Stimulated activated CD4-positive, alpha-beta T cell treated with anti-CD3 and anti-CD28 coated beads, Interleukin-2, amount 100 ng/mL, for 24 hours (primary cell): ENCODE measurements at regions not wholly inside any gene's neighbourhood (a gene's known extent, or its start where the extent isn't known, plus 50 kb on each side); places are given as distances from the start of the nearest gene placed in this dataset.

Experiments
- DNase-seq, 2 donors: peaks; one replicate each; pipeline ENCODE4 v3.0.0-alpha.2; 2020

DNA sequence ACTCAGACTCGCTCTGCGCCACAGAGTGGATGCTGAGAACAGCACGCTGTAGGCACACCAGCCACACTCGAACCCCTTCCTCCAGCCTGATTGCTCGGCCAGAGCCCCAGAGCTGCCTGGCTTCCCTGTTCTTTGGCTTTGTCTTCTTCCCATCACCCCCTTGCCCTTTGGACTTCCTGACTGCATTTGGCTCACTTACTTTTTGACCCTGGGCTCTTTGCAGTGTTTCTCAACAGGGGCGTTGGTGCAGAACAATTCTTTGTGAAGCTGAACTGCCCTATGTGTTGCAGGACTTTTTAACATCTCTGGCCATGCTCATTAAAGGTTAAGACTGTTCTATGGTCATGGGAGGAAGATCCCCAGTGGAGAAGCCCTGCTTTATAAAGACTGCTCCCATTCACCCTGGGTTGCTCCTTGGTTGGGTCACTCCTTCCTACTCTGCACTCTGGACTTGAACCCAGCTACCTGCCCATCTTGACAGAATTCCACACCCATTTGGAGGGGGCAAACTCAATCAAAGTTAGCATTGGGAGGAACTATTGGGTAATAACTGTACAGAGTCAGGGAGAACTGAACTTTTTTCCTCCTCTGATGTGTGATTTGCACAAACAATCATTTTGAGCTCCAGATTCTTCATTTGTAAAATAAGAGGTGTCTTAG lies 127.7 kb upstream of the PLEKHG7 start:
- no peak for DNase-seq

DNA sequence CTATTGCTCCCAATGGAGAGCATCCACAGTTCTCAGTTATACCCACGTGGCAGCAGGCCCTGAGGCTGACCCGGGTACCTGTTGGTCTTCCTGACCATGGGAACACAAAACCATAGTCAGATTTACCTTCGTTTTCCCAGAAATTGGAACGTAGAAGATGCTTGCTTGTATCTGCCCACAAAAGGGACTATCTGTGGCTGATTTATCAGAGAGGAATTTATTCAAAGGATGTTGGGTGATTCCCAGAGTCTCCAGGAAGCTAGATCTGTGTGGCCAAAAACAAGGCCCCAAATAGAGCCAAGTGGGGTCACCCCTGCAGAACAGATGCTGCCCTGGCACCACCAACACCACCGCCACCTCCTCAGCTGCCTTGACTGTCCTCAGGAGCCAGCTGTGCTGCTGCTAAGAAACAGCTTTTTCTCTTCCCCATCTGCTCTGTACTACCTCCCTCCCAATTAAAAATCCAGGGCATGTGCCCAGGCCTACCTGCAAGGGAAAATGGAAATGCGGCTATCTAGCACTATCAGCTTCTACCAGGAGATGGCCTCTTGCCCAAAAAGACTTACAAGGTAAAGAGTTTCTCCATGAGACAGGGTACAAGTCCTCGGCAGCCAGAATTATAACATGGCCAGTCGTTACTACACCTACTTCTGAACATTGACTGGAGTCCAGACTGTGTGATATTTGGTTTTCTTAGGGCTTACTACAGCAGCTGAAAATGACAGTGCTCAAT lies 128.6 kb upstream of the PLEKHG7 start:
- no peak for DNase-seq

DNA sequence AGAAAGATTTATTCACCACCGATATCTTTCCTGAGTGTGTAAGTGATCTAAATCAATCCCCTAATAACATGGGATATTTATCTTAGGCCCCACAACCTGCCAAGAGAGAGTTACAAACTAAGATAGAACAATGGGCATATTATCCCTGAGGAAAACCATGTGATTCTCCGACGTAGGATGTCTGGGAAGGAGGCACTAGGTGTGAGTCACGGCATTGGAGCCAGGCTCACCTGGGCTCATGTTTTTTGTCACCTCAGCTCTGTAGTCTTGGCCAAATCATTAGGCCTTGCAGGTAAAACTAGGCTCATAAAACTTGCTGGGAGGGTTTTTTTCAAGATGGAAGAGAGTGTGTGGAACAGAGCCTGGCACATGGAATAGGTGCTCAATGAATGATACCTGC lies 129.7 kb upstream of the PLEKHG7 start:
- DNase-seq, result no peak

DNA sequence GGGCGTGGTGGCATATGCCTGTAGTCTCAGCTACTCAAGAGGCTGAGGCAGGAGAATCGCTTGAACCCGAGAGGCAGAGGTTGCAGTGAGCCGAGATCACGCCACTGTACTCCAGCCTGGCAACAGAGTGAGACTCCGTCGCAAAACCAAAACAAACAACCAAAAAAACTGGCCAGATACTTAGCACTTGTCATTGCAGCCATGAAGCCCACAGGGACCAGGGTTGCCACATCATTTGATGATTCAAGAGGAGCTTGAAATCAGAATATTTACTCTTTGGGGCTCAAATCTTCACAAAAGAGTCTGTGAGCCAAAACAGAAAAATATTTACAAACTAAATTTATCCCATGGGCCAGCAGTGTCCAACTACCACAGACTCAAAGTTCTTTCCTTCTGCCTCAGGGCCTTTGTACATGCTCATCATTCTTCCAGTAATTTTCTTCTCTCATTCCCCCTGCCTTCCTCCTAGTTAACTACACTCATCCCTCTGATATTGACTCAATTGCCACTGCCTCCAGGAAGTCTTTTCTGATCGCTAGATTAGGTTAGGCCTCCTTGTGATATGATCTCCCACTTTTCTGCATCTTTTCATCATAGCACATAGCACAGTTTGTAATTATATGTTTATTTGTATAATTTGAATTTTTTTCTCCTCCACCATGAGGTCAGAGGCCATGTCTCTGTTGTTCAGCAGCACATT lies 130.8 kb upstream of the PLEKHG7 start:
- no peak for DNase-seq

DNA sequence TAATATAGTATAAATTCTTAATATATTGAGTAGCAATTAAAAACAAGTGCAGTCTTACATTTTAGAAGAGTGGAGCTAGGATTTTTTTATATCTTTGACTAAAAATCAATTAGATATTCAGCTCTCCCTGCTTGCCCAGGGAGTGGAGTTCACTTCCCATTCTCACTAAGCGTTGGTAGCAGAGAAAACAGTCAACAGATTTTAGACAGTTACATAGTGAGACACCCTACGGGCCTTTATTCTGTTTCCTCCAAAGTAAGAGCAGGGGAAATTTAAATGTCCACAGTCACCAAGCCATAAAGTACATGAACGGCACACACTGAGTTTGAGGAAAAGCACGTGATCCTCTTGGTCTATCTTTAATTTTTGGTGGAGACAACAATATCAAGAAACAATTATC lies 131.6 kb upstream of the PLEKHG7 start:
- no peak for DNase-seq

DNA sequence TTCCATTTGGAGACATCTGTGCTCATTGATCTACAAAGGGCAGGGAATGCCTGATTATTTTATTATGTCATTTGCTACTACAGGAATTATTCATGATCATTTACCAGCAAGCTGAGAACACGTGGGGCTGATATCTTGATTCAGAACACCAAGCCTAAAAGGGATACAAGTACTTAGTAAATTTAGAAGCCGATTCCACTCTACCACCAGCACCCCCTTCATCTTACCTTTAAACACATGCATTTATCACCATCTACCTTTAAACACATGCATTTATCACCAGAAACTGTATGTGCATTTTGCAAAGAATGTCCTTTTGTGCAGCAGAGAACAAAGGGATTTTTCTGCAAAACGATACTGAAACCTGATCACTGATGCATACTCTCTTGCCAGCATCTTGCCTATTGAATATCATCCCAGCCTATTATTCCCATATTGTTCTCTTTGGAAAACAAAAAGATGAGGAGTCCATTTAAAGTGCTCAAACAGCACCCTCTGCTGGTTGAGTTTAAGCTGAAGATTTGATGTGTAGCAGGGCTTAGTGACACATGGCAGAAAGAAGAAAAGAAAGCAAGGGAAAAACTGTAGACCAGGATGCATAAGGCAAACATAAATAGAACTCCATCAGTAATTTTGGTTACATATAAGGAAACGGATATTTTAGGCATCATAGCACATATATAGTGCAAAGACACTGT lies 132.6 kb upstream of the PLEKHG7 start:
- peak in 1 of 2 donors; percentile 58 for DNase-seq

DNA sequence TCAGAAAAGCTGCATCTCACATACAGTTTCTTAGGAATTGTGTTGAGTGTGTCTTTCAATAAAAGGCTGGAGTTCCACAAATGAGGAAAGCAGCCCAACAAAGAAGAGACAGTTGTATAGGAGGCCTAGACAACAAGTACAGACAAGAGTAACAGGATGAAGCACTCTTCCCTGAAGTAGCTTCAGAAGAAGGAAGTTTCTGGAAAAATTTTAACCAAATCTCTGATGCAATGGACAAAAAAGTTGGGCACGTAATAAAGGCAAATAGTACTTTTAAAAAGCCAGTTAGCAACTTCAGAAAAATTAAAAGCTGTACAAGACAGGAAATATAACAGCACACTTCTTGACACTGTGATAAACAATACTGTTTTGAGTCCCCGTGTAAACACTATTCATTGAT lies 134.1 kb upstream of the PLEKHG7 start:
- no peak for DNase-seq

DNA sequence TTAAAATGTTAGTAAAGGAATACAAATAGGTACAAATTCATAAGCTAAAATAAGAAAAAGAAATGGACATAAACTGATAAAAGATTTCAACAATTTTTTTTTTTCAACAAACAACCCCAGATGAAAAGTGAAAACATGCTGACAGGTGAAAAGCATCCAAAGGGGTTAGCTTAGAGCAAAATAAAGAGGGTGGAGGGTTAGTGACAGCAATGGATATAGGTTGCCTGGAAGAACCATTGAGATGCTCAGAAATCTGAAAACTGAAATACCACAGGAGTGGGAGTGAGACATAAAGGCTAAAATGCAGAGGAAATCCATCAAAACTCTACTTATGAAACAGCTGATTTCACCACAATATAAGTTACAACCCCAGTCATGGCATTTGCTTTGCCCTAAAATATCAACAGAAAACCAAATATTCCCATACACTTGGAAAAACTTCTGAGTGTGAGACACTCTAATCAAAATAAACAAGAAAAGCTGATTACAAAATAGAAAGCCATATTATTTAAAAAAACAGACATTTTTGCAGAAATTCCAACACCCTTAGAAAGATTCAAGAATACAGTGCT lies 136.3 kb upstream of the PLEKHG7 start:
- DNase-seq, result no peak

DNA sequence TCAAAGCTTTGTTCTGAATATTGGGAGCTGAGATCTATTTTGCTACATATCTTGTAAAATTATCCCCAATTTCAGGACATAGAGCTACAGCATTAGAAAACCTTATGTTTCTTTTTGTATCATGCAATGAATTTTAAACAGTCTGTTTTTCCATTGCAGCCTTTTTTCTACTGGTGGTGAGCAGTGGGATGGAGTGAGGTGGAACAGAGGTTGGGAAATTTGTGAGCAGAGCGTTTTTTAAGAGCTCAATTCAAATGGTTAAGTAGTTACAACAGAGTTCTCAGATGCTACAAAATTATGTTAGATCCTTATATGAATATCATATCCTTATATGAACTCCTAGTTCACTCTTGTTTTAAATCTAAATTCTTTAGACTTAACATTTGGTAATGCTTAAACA lies 139.0 kb upstream of the PLEKHG7 start:
- no peak for DNase-seq

DNA sequence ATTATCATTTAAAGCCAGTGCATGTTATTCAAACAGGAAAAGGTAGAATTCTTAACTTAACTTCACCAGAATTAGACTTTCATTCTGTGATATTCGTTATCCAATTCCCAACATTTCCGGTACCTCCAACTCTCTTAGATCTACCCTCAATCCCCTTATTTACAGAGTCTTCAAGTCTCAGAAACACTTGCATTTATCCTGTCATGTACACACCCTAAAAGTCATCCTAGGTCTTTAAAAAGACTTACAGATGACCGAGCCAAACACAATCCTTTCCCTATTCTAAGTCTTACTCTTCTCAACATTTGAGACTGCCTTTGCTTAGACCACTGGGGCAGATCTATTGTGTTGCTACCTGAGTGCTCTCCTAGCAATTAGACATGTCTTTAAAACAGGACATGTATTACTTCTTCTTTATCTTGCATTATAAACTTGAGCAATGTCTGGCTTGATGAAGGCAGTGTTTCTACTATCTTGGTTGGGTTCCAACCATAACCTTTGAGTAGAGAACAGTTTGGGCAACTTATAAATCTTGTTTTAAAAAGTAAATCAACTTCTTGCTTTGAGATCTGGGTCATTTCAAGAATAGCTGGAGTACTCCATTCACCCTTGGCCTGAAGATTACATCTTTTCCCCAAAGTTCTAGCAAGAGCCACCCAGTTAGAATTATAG lies 140.6 kb upstream of the PLEKHG7 start:
- no peak for DNase-seq

DNA sequence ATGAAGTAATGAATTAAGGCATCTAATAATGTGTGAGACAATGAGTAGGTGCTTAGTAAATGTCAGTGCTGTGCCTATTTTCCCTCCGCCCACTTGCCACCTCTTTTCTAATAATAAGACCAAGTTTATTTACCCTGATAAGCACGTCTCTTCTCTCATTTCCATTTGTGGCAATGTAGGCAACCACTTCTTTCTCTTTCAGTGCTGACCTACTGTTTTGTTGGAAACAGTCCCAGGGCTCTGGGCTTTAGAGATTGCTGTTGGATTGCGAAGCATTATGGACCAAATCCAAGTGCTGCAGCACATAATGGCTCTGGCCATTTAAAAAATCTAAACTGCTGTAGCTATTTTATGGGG lies 141.3 kb upstream of the PLEKHG7 start:
- DNase-seq, result no peak

DNA sequence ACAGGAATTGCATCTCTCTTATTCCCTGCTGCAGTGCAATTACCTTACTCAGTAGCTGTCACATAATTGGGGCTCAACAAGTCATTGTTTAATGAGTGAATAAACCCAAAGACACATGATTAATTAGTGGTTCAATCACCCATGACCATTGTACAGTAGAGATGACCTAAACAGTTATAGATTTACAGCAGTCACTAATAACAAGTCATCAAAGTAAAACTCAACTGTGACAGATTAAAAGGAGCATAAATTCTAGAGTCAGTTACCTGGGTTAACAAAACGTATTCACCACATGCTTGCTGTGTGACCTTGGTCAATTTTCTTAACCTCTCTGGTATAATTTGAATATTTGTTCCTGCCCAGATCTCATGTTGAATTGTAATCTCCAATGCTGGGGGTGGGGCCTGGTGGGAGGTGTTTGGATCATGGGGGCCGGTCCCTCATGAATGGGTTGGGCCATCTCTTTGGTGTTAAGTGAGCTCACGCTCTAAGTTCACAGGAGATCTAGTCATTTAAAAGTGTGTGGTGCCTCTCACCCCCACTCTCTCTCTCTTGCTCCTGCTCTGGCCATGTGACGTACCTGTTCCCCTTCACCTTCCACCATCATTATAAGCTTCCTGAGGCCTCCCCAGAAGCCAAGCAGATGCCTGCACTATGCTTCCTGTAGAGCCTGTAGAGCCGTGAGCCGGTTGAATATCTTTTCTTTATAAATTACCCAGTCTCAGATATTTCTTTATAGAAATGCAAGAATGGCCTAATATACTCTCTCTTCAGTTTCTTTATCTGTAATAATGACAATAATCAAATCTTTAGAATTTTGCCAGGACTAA lies 141.9 kb upstream of the PLEKHG7 start:
- no peak for DNase-seq

DNA sequence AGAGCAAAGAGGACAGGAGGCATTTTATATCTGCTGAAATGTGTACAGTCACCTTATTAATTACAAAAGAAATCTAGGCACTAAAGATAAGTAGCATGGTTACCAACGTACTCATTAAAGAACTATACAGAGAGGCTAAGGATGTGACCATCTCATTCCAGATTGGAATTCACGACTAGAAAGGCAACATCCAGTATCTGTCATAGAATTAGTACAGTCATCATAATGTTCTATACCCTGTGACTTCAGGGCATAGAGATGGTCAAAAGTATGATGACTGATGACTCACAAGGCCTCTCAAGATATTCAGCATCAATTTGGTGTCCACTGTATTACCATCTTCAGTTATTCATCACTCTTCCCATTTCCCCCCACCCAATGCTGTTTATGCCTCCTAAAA lies 144.0 kb upstream of the PLEKHG7 start:
- DNase-seq, result no peak

DNA sequence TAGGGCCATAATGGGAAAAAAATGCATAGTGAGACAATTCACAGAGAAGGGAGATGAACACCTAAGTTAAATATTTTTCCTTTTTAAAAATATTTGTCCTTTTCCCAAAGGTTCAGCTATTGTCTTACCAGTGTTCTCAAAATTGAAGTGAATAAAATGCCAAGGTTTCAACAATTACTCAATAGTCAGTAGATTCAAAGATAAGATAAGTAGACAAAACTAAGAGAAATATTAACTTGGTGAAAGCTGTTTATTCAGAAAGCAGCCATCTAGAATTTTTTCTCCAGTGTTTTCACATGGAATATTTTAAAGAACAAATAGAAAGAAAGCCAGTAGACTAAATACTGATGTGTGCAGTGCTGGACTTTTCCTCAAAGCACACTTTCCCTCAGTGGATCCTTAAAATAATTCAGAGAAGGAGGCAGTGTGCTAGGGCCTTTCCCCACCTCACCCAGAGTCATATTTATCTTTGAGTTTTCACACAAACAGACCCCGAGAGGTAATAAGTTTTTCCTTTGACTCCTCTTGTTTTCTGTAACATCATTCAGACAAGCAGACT lies 144.5 kb upstream of the PLEKHG7 start:
- no peak for DNase-seq

DNA sequence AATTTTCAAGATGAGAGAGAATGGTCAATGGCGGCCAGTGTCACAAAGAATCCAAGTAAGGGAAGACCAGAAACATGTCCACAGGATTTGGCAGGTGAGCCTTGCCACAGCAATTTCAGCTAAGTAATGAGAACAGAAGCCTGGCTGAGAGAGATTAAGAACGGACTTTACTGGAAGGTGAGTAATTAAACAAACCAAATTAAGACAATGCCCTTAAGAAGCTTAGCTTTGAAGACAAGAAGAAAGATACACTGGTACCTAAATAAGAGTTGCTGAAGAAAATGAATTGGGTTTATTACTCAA lies 145.4 kb upstream of the PLEKHG7 start:
- no peak for DNase-seq

DNA sequence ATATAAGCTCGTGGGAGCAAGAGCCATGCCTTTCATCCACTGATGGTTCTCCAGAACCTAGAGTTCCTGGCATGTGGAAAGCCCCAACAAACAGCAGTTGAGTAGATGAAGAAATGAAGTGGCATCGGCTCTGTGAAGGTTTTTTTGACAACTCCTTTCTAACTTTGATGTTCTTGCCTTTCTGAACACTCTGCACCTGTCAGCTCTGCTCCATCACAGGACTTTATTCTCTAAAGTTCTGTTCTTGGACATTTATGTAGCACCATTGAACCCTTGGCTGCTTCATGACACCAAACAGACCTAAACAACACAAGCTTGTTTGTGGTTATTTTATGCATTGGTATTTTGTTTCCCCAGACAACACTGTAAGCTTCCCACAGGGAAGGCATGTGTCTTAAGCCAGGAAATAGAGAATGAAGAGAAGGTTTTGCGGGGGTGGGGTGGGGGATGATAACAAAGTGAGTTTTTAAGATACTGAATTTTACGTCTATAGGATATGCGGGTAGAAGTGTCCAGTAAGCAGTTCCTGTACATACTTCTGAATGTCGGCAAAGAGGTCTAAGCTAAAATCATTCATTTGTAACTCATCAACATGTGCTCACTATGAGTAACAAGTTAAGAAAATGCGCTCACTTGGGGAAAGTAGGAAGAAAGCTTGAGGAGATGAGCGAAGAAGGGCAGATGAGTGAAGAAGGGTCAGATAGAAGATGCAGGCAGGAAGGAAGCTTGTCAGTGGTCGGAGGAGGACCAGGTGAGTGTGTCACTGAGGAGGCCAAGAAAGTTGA lies 146.0 kb upstream of the PLEKHG7 start:
- no peak for DNase-seq

DNA sequence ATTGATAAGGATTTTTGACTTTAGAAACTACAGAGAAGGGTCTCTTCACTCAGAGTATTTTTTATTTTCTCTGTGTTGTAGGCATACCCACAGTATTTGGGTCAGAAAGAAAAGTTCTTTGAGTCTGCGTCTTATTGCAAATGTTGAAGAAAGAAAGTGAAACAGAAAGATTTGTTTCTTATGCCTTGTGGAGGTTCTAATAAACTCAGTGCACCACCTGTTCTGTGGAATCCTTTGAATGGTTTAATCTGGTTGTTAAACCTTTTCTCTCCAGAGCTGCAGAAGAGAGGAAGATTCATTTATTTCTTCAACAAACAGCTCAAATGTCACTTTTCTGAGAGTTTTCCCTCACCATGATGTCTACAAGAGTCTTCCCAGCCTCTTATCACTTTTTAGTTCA lies 146.6 kb upstream of the PLEKHG7 start:
- no peak for DNase-seq

DNA sequence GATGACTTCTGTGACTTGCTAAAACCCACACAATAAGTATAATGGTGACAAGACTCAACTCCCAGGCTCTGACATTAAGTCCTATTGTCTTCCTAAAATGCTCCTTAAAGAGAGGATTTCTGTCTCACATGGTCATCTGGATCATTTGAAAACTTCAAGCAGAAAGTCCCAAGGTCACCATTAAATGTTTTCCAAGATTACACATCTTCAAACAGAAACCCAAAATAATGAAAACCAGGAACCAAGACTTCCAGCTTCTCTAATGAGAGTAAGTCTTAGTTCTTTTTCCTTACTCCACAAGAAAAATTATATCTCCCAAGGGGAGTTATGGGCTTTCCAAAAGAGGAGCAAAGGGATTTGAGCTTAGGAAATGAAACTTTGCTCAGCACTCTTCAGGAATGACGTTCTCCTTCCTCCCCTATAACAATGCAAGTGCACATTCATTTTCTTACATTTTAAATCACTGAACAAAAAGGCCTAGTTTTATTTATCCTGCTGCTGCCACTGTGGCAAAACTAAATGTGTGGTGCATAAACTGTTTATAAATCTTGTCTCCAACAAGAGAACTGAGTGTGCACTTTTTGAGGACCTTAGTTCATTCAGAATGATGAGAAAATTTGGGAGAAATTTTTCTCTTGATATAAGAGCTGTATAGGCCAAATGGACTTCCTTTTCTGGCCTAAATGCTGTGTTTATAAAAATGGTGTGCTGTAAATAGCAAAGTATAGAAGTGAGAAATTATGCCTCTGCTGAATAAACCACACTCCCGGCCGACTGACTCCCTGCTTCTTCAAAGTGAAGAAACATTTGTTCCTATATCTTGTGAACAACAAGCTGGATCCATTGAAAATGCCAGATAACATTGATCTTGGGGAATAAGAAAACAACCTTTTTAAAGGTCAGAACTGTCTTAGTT lies 148.4 kb upstream of the PLEKHG7 start:
- DNase-seq, result no peak

DNA sequence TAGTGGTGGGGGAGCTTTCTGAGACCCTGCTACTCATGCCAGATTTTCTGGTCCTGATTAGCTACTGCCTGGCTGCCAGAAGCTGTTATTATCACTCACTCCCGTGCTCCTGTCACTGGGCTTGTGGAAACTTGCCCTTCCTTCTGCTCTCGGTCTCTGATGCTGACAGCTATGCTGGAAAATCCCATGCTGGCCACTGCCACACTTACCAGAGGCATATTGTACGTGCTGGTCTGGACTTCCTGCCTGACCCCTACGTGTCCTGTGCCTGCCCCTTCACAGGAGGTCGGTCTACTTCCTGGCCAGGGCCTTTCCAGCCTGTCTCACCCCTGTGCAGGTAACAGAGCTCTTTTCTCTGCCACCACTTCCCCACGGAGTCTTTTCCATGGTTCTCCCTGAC lies 149.4 kb upstream of the PLEKHG7 start:
- no peak for DNase-seq
